DMS53 treated with DMSO at 0.1 percent for 48 hours (cell line): ENCODE measurements at regions not wholly inside any gene's neighbourhood (a gene's known extent, or its start where the extent isn't known, plus 50 kb on each side); places are given as distances from the start of the nearest gene placed in this dataset.

Experiments
- DNase-seq: peaks from one replicate; lab custom pipeline; 2025; ENCODE audit not compliant: unreplicated experiment; lab: John Stamatoyannopoulos, UW

- DNase-seq, result no peak
Observed at GRCh38 chr4:3818371-3818770, 52.2 kb downstream of the ADRA2C start.

- DNase-seq, result no peak
Observed at GRCh38 chr4:3819210-3819919, 53.2 kb downstream of the ADRA2C start.

GRCh38 chr4:3820016-3820805 lies 54.0 kb downstream of the ADRA2C start:
- DNase-seq, result no peak

- no peak for DNase-seq
Observed at GRCh38 chr4:3820806-3821579, 54.8 kb downstream of the ADRA2C start.

- no peak for DNase-seq
Observed at GRCh38 chr4:3821580-3822229, 55.5 kb downstream of the ADRA2C start.

- DNase-seq, result no peak
Observed at GRCh38 chr4:3822230-3822947, 56.2 kb downstream of the ADRA2C start.

GRCh38 chr4:3823496-3824341 lies 57.5 kb downstream of the ADRA2C start:
- DNase-seq, result no peak

GRCh38 chr4:3824521-3825270 lies 58.5 kb downstream of the ADRA2C start:
- DNase-seq, result no peak

GRCh38 chr4:3825530-3825929 lies 59.3 kb downstream of the ADRA2C start:
- no peak for DNase-seq

- DNase-seq, result no peak
Observed at GRCh38 chr4:3826247-3827172, 60.3 kb downstream of the ADRA2C start.

GRCh38 chr4:3827616-3828492 lies 61.7 kb downstream of the ADRA2C start:
- DNase-seq, result no peak

GRCh38 chr4:3828546-3828945 lies 62.4 kb downstream of the ADRA2C start:
- DNase-seq, result no peak

- DNase-seq, result no peak
Observed at GRCh38 chr4:3829211-3829955, 63.2 kb downstream of the ADRA2C start.

GRCh38 chr4:3829956-3830773 lies 64.0 kb downstream of the ADRA2C start:
- DNase-seq, result no peak

GRCh38 chr4:3830774-3831528 lies 64.8 kb downstream of the ADRA2C start:
- no peak for DNase-seq
